Neural cell (in vitro differentiated cells): ENCODE measurements at regions not wholly inside any gene's neighbourhood (a gene's known extent, or its start where the extent isn't known, plus 50 kb on each side); places are given as distances from the start of the nearest gene placed in this dataset.

Experiments used
- H2AFZ ChIP-seq: fragments of 200-600, 300-800 bp; sonication (generic), shearing (Covaris generic); 2 replicates; pipeline ENCODE4 v1.6.0; 2014; ENCODE audit warnings: low read depth, mild to moderate bottlenecking, antibody characterized with exemption, low read length, moderate library complexity
- H3F3A ChIP-seq: fragments of 200-600 bp; shearing (Covaris generic); 2 replicates; pipeline ENCODE4 v1.6.1; 2016; ENCODE audit warnings: mild to moderate bottlenecking, moderate library complexity, mixed read lengths, antibody characterized with exemption, low read length; ENCODE audit not compliant: insufficient read depth, poor library complexity, severe bottlenecking
- H3K27ac ChIP-seq: fragments of 200-600, 300-800 bp; sonication (generic), shearing (Covaris generic); 2 replicates; pipeline ENCODE4 v1.5.1; 2014; ENCODE audit warnings: mild to moderate bottlenecking, low read length, moderate library complexity
- H3K27me3 ChIP-seq: fragments of 300-800, 200-600 bp; sonication (generic), shearing (Covaris generic); 2 replicates; pipeline ENCODE4 v1.6.0; 2014; ENCODE audit warnings: mild to moderate bottlenecking, low read depth, low read length, moderate library complexity; ENCODE audit not compliant: insufficient read depth
- H3K36me3 ChIP-seq: fragments of 300-800, 200-600 bp; sonication (generic), shearing (Covaris generic); 2 replicates; pipeline ENCODE4 v1.5.1; 2014; ENCODE audit warnings: mild to moderate bottlenecking, antibody characterized with exemption, low read length, moderate library complexity; ENCODE audit not compliant: insufficient read depth
- H3K4me2 ChIP-seq: fragments of 300-800, 200-600 bp; sonication (generic), shearing (Covaris generic); 2 replicates; pipeline ENCODE4 v1.6.0; 2014; ENCODE audit warnings: mild to moderate bottlenecking, low read length
- H3K4me3 ChIP-seq: fragments of 300-800, 200-600 bp; sonication (generic), shearing (Covaris generic); 2 replicates; pipeline ENCODE4 v1.5.1; 2014; ENCODE audit warnings: mild to moderate bottlenecking, low read length, moderate library complexity
- H3K79me2 ChIP-seq: fragments of 200-600 bp; shearing (Covaris generic); replicated peaks from 2 replicates; pipeline ENCODE4 v1.6.0; 2014; ENCODE audit warnings: mild to moderate bottlenecking, low read length, moderate library complexity; ENCODE audit not compliant: insufficient read depth
- H3K9ac ChIP-seq: fragments of 300-800, 200-600 bp; sonication (generic), shearing (Covaris generic); 2 replicates; pipeline ENCODE4 v1.6.1; 2016; ENCODE audit warnings: mild to moderate bottlenecking, low read length, mixed read lengths
- H3K9me2 ChIP-seq: fragments of 200-600 bp; shearing (Covaris generic); 2 replicates; pipeline ENCODE4 v1.6.1; 2016; ENCODE audit warnings: mild to moderate bottlenecking, low read length, mixed read lengths; ENCODE audit not compliant: insufficient read depth
- H3K9me3 ChIP-seq: fragments of 200-600, 300-800 bp; sonication (generic), shearing (Covaris generic); 2 replicates; pipeline ENCODE4 v1.6.1; 2016; ENCODE audit warnings: mild to moderate bottlenecking, mixed run types, low read length, moderate library complexity, mixed read lengths
- H4K20me1 ChIP-seq: fragments of 200-600 bp; shearing (Covaris generic); 2 replicates; pipeline ENCODE4 v1.6.1; 2016; ENCODE audit warnings: mild to moderate bottlenecking, mixed run types; ENCODE audit not compliant: insufficient read depth
- EP300 ChIP-seq: fragments of 450-650 bp; conservative IDR thresholded peaks from 2 replicates; pipeline ENCODE4 v1.6.1; 2014; ENCODE audit warnings: antibody characterized with exemption, mild to moderate bottlenecking, moderate library complexity; ENCODE audit not compliant: poor library complexity, severe bottlenecking
- EZH2 ChIP-seq: fragments of 200-600, 300-800 bp; shearing (Covaris generic), sonication (generic); IDR thresholded peaks from 2 replicates; pipeline ENCODE4 v1.6.1; 2014; ENCODE audit warnings: antibody characterized with exemption, low read length, borderline replicate concordance, mild to moderate bottlenecking; ENCODE audit not compliant: insufficient read depth, poor library complexity, severe bottlenecking
- MXI1 ChIP-seq: fragments of 450-650 bp; conservative IDR thresholded peaks from 2 replicates; pipeline ENCODE4 v1.6.1; 2014; ENCODE audit warnings: antibody characterized with exemption, mild to moderate bottlenecking; ENCODE audit not compliant: poor library complexity, severe bottlenecking
- POLR2AphosphoS5 ChIP-seq: IDR thresholded peaks from 2 replicates; pipeline ENCODE4 v1.6.1; 2012
- RAD21 ChIP-seq: fragments of 450-650 bp; conservative IDR thresholded peaks from 2 replicates; pipeline ENCODE4 v1.6.1; 2014; ENCODE audit warnings: antibody characterized with exemption, mild to moderate bottlenecking, moderate library complexity
- REST ChIP-seq: IDR thresholded peaks from 2 replicates; pipeline ENCODE4 v1.6.1; 2012; ENCODE audit warnings: borderline replicate concordance
- SMC3 ChIP-seq: fragments of 450-650 bp; conservative IDR thresholded peaks from 2 replicates; pipeline ENCODE4 v1.6.1; 2014; ENCODE audit warnings: antibody characterized with exemption, mild to moderate bottlenecking, moderate library complexity; ENCODE audit not compliant: poor library complexity
- TAF1 ChIP-seq: IDR thresholded peaks from 2 replicates; pipeline ENCODE4 v1.6.1; 2012; ENCODE audit warnings: low read depth
- TF ChIP-seq, protein P1 (sequence below): fragments of 450-650 bp; IDR thresholded peaks from 2 replicates; pipeline ENCODE4 v1.5.1; 2014; ENCODE audit warnings: antibody characterized with exemption, mild to moderate bottlenecking, moderate library complexity; ENCODE audit not compliant: poor library complexity, severe bottlenecking

DNA sequence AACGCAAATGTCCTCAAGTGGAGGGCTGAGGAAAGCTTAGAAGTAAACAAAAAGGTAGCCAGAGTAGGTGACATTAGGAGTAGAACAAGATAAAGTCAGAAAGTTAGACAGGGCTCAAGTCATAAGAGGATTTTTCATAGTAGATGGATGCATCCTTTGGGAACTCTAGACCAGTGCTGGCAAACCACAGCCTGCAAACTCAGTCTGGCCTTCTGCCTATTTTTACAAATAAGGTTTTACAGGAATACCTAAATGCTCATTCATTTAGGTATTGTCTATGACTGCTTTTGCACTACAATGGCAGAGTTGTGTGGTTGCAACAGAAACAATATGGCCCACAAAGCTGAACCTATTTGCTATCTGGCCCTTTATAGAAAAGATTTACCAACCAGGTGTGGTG is 116.0 kb upstream of the HMHB1 start:
- Histone ChIP-seq H3K9me3 (no peaks in the 10 kb centered on the region), H3K4me2 (no peak overlapping the region), H4K20me1 (no peaks in the 10 kb centered on the region), H3K9ac (no peak overlapping the region), H3F3A (no peaks in the 10 kb centered on the region), H3K4me3 (no peak overlapping the region), H3K9me2 (no peaks in the 10 kb centered on the region), H2AFZ (no peak overlapping the region), H3K79me2 (no peaks in the 10 kb centered on the region), H3K27me3 (no peaks in the 10 kb centered on the region), H3K27ac (no peak overlapping the region), H3K36me3 (no peaks in the 10 kb centered on the region)
- TF ChIP-seq TAF1 (no peak), EZH2 (no peak), EP300 (no peak), REST (no peak), SMC3 (no peak)
- TF ChIP-seq, protein P1, sequence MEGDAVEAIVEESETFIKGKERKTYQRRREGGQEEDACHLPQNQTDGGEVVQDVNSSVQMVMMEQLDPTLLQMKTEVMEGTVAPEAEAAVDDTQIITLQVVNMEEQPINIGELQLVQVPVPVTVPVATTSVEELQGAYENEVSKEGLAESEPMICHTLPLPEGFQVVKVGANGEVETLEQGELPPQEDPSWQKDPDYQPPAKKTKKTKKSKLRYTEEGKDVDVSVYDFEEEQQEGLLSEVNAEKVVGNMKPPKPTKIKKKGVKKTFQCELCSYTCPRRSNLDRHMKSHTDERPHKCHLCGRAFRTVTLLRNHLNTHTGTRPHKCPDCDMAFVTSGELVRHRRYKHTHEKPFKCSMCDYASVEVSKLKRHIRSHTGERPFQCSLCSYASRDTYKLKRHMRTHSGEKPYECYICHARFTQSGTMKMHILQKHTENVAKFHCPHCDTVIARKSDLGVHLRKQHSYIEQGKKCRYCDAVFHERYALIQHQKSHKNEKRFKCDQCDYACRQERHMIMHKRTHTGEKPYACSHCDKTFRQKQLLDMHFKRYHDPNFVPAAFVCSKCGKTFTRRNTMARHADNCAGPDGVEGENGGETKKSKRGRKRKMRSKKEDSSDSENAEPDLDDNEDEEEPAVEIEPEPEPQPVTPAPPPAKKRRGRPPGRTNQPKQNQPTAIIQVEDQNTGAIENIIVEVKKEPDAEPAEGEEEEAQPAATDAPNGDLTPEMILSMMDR, result no peak

- TF ChIP-seq POLR2AphosphoS5, result no peak
- no peak for TF ChIP-seq EZH2
- no peak for TF ChIP-seq RAD21
- no peak for TF ChIP-seq EP300
- no peak for TF ChIP-seq MXI1
- no peak for TF ChIP-seq SMC3
- TF ChIP-seq REST, result no peak
- TF ChIP-seq, protein P1, result no peak
- no peaks in the 10 kb centered on the region for H4K20me1 ChIP-seq
- H3K36me3 ChIP-seq, result no peaks in the 10 kb centered on the region
- H3K79me2 ChIP-seq, result no peaks in the 10 kb centered on the region
- no peaks in the 10 kb centered on the region for H3K9me2 ChIP-seq
- H2AFZ ChIP-seq, result no peak overlapping the region
- no peak overlapping the region for H3K4me3 ChIP-seq
- no peaks in the 10 kb centered on the region for H3F3A ChIP-seq
- H3K9ac ChIP-seq, result no peak overlapping the region
- H3K27ac ChIP-seq, result no peak overlapping the region
- H3K27me3 ChIP-seq, result no peaks in the 10 kb centered on the region
- no peak overlapping the region for H3K4me2 ChIP-seq
- H3K9me3 ChIP-seq, result no peaks in the 10 kb centered on the region
Observed at GRCh38 chr5:143695244-143695864, 116.6 kb upstream of the HMHB1 start.
